ENCODE measurements at regions not wholly inside any gene's neighbourhood (a gene's known extent, or its start where the extent isn't known, plus 50 kb on each side); places are given as distances from the start of the nearest gene placed in this dataset.
"Not testable (repeated sequence)": the region's sequence is repeated elsewhere in the genome, so short reads cannot be mapped to it uniquely, and the experiment has no call there.

- TF ChIP-seq CTCF (conservative IDR thresholded peaks at IDR 0.05; ENCODE audit: low read depth in 2 of 2); REST (IDR thresholded peaks at IDR 0.05; ENCODE audit: unreplicated experiment); EZH2 (IDR thresholded peaks at IDR 0.05; ENCODE audit: low read depth, unreplicated experiment); POLR2AphosphoS5 (IDR thresholded peaks at IDR 0.05; ENCODE audit: low read depth); EZH2phosphoT487 (IDR thresholded peaks at IDR 0.05; ENCODE audit: unreplicated experiment): not testable (repeated sequence)
Measured at GRCh38 chr21:6133373-6133772, 4388.0 kb upstream of the TPTE start.
